ENCODE measurements at regions not wholly inside any gene's neighbourhood (a gene's known extent, or its start where the extent isn't known, plus 50 kb on each side); places are given as distances from the start of the nearest gene placed in this dataset.

DNA sequence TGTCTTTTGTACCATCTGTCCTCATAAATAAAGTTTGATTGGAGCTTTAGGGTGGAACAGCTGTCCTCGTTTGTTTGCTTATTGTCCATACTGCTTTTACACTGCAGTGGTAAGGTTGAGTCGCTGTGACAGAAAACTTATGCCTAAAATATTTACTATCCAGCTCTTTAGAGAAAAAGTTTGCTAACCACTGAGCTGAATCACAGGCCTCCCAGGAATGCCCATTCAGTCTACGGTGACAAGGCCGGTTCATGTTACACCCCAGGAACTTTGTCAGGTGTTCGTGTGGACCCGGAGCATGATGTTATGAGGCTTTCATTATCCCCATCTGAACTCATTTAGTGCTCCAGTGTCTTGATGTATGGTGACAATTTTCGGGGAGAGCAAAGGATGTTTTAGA lies 401.1 kb downstream of the SAMD5 start:
- no peaks in the 10 kb centered on the region for H3K4me1 ChIP-seq (replicated peaks in 1 of 4; ENCODE audit: control insufficient read depth in 3 of 4, insufficient read depth in 4 of 4, low read length in 3 of 4)
- H2BK12ac ChIP-seq (ENCODE audit: low read depth, low read length), result no peak overlapping the region
- no peak overlapping the region for H3K4me2 ChIP-seq (ENCODE audit: insufficient read depth in 1 of 2, low read depth in 2 of 2, low read length in 2 of 2)
- H2BK15ac ChIP-seq (ENCODE audit: low read length), result no peak overlapping the region
- H3K23ac ChIP-seq (ENCODE audit: insufficient read length), result no peak overlapping the region
- DNase-seq (ENCODE audit: low read depth in 1 of 2, low spot score in 2 of 2) (no peak), FAIRE-seq (no peak)
- no peak overlapping the region for H4K91ac ChIP-seq (replicated peaks; ENCODE audit: insufficient read length, low read length)
- H2AK5ac ChIP-seq (ENCODE audit: low read depth, low read length), result no peak overlapping the region
- no peak overlapping the region for H3K27ac ChIP-seq (ENCODE audit: low read depth, low read length)
- no peak overlapping the region for H3K4ac ChIP-seq (replicated peaks; ENCODE audit: insufficient read length, low read depth, low read length)
- H3K79me2 ChIP-seq (ENCODE audit: control insufficient read depth in 1 of 2, insufficient read depth in 2 of 2, low read length in 2 of 2), result no peaks in the 10 kb centered on the region
- no peak overlapping the region for H3K4me3 ChIP-seq (ENCODE audit: extremely low read depth in 1 of 4, insufficient read depth in 2 of 4, low read depth in 3 of 4, low read length in 4 of 4)
- ChIA-PET POLR2A (ENCODE audit: partially characterized antibody) (no interaction called here), CTCF (ENCODE audit: partially characterized antibody) (no interaction called here)
- no peaks in the 10 kb centered on the region for H3K9me3 ChIP-seq (ENCODE audit: insufficient read depth in 2 of 2, low read depth in 1 of 2, low read length in 1 of 2)
- no peak overlapping the region for H4K8ac ChIP-seq (ENCODE audit: extremely low read depth, insufficient read depth, low read length)
- H2BK20ac ChIP-seq (ENCODE audit: low read length), result no peak overlapping the region
- H3K56ac ChIP-seq (replicated peaks; ENCODE audit: insufficient read length, low read depth, low read length), result no peak overlapping the region
- H4K20me1 ChIP-seq (replicated peaks in 1 of 2; ENCODE audit: control insufficient read depth in 1 of 2, insufficient read depth in 2 of 2, low read length in 2 of 2), result peaks cover 0 to 1% of the 10 kb centered on the region in 2 experiments
- no peaks in the 10 kb centered on the region for H3K23me2 ChIP-seq (ENCODE audit: low read depth, low read length)
- H3K14ac ChIP-seq (ENCODE audit: insufficient read length), result no peak overlapping the region
- H3K18ac ChIP-seq (ENCODE audit: extremely low read depth, low read length), result no peak overlapping the region
- H3K36me3 ChIP-seq (ENCODE audit: control insufficient read depth in 2 of 4, insufficient read depth in 4 of 4, low read length in 3 of 4), result no peaks in the 10 kb centered on the region
- H3K9ac ChIP-seq (replicated peaks in 1 of 4; ENCODE audit: extremely low read depth in 1 of 4, low read depth in 3 of 4, low read length in 3 of 4), result no peak overlapping the region
- no peak overlapping the region for H2BK5ac ChIP-seq (ENCODE audit: low read depth, low read length)
- no peak for TF ChIP-seq RBBP5 (IDR thresholded peaks at IDR 0.05; ENCODE audit: borderline replicate concordance, low read depth, low read length)
- 90% methylated on average over 7 of the region's 7 CpGs; no CpG with 5 or more reads in 1 of the 2 experiments for WGBS, 2 experiments (ENCODE audit: extremely low coverage in 1 of 2, insufficient coverage in 1 of 2, insufficient read length in 1 of 2, insufficient replicate concordance in 2 of 2, low coverage in 1 of 2, low lambda C conversion rate in 2 of 2, missing lambda C conversion rate in 1 of 2)
- H3K27me3 ChIP-seq (replicated peaks in 1 of 4; ENCODE audit: control insufficient read depth in 3 of 4, extremely low read depth in 1 of 4, insufficient read depth in 3 of 4, low read length in 3 of 4), result no peaks in the 10 kb centered on the region
- H3K79me1 ChIP-seq (ENCODE audit: low read depth, low read length), result no peaks in the 10 kb centered on the region
- H2AFZ ChIP-seq (ENCODE audit: low read length), result no peak overlapping the region
- H2BK120ac ChIP-seq (replicated peaks; ENCODE audit: low read depth, low read length), result no peak overlapping the region
- no peak overlapping the region for H4K5ac ChIP-seq (ENCODE audit: insufficient read length, low read depth, low read length)

All from H1 (cell line).